Pancreas (tissue), 10 donors: ENCODE measurements at regions not wholly inside any gene's neighbourhood (a gene's known extent, or its start where the extent isn't known, plus 50 kb on each side); places are given as distances from the start of the nearest gene placed in this dataset.

Source experiments
- ATAC-seq, 4 donors: fragments of 200-7000 bp; cut with Tn5 transposase; one replicate each; pipeline versions ENCODE4 v1.8.0 to v1.9.1; 2020; ENCODE audit warnings: mild to moderate bottlenecking in 4 of 4, moderate library complexity in 4 of 4
- DNase-seq, 6 donors: peaks; one replicate each; pipeline ENCODE4 v3.0.0-alpha.2; 2020
- FAIRE-seq: peaks from 2 replicates; lab custom pipeline; 2012; peaks lifted over from hg19 to GRCh38; lab: Jason Lieb, UNC
- H3K27ac ChIP-seq, 4 donors: fragments of 200-600 bp; sonication (generic); 1 replicate in 3 of 4; 2 replicates in 1 of 4; pipeline versions ENCODE4 v1.5.0 to v1.8.0; 2020
- H3K27me3 ChIP-seq, 4 donors: fragments of 200-600 bp; one replicate each; pipeline ENCODE4 v1.8.0; 2021
- H3K36me3 ChIP-seq, 3 donors: fragments of 200-600 bp; sonication (generic) in 1 of 3; one replicate each; pipeline versions ENCODE4 v1.5.0 to v1.8.0; 2020 to 2021
- H3K4me1 ChIP-seq, 3 donors: fragments of 200-600 bp; one replicate each; pipeline ENCODE4 v1.8.0; 2021
- H3K4me3 ChIP-seq, 4 donors: fragments of 200-600 bp; sonication (generic) in 2 of 4; one replicate each; pipeline versions ENCODE4 v1.5.0 to v1.8.0; 2020 to 2021
- H3K9me3 ChIP-seq, 4 donors: fragments of 200-600 bp; one replicate each; pipeline ENCODE4 v1.8.0; 2021
- CTCF ChIP-seq, 4 donors: fragments of 200-600 bp; sonication (generic) in 3 of 4; IDR thresholded peaks; one replicate each; pipeline versions ENCODE4 v1.5.0 to v1.8.0; 2021; ENCODE audit warnings: antibody characterized with exemption in 4 of 4
- WGBS, 2 donors: extraction: QIAGEN DNeasy Blood & Tissue Kit; methylation state at CpG; one replicate each; pipeline ENCODE4 v1.1.7; 2013; 5-methylcytosine and 5-hydroxymethylcytosine counted together
- intact Hi-C, 3 donors: fragments of 100-400 bp; cut with DNase I; formaldehyde crosslinking; loops; one replicate each; pipeline versions ENCODE4 v1.11.1 to v1.14.2; 2022
- donor health status: healthy with polysubstance abuse.
- donor health status: DM: no; HTN: no; CAD: no; lungs with moderate emphysema.
- donor health status: DM: no; HTN: no; CAD: no.
- donor health status: control.
- donor health status: control.
- donor health status: Bipolar disorder and iron deficiency.
- donor health status: DM: yes; HTN: yes; CAD: no.
- donor health status: DM: no; HTN: no; CAD: no.
- donor health status: DM: no; HTN: no; CAD: no.
- donor health status: DM: yes; HTN: yes; CAD: no.

- 42 to 49% methylated on average over 8 of the region's 8 CpGs for WGBS, 2 donors
- ATAC-seq (no peak), DNase-seq (no peak), FAIRE-seq (no peak)
- no peaks in the 10 kb centered on the region for H3K4me1 ChIP-seq
- intact Hi-C loops = no loop called here
- no peaks in the 10 kb centered on the region for H3K36me3 ChIP-seq
- H3K27me3 ChIP-seq = no peaks in the 10 kb centered on the region
- no peak for TF ChIP-seq CTCF (IDR thresholded peaks at IDR 0.05)
- H3K4me3 ChIP-seq = no peak overlapping the region
- H3K9me3 ChIP-seq = no peaks in the 10 kb centered on the region
- H3K27ac ChIP-seq = no peak overlapping the region
These were observed 74.9 kb upstream of the MFGE8 start for GRCh38 chr15:88987934-88988671.

- TF ChIP-seq CTCF (IDR thresholded peaks at IDR 0.05) = no peak
- WGBS, 2 donors = 82 to 84% methylated on average over 5 of the region's 5 CpGs
- no peak for DNase-seq
- Histone ChIP-seq H3K4me1 (no peaks in the 10 kb centered on the region), H3K36me3 (no peaks in the 10 kb centered on the region), H3K4me3 (no peak overlapping the region), H3K9me3 (no peaks in the 10 kb centered on the region), H3K27ac (no peak overlapping the region), H3K27me3 (no peaks in the 10 kb centered on the region)
- intact Hi-C loops = no loop called here
- no peak for FAIRE-seq
- no peak for ATAC-seq
These were observed 76.4 kb upstream of the MFGE8 start for GRCh38 chr15:88989578-88989977.

- Histone ChIP-seq H3K9me3 (no peaks in the 10 kb centered on the region), H3K36me3 (no peaks in the 10 kb centered on the region), H3K27ac (no peak overlapping the region), H3K27me3 (no peaks in the 10 kb centered on the region), H3K4me3 (no peak overlapping the region), H3K4me1 (no peaks in the 10 kb centered on the region)
- DNase-seq (no peak), ATAC-seq (no peak), FAIRE-seq (no peak)
- intact Hi-C loops = no loop called here
- WGBS, 2 donors = 81 to 88% methylated on average over 20 of the region's 20 CpGs
- TF ChIP-seq CTCF (IDR thresholded peaks at IDR 0.05) = no peak
These were observed 77.1 kb upstream of the MFGE8 start for GRCh38 chr15:88990185-88990679.

- H3K36me3 ChIP-seq = no peaks in the 10 kb centered on the region
- H3K9me3 ChIP-seq = no peaks in the 10 kb centered on the region
- TF ChIP-seq CTCF (IDR thresholded peaks at IDR 0.05) = no peak
- FAIRE-seq = no peak
- intact Hi-C loops = no loop called here
- no peak overlapping the region for H3K27ac ChIP-seq
- no peak overlapping the region for H3K4me3 ChIP-seq
- H3K27me3 ChIP-seq = no peaks in the 10 kb centered on the region
- 79 to 80% methylated on average over 3 of the region's 3 CpGs for WGBS, 2 donors
- no peak for ATAC-seq
- H3K4me1 ChIP-seq = no peaks in the 10 kb centered on the region
- DNase-seq = no peak
These were observed 79.0 kb upstream of the MFGE8 start for GRCh38 chr15:88992216-88992615.

- no peak for DNase-seq
- H3K4me1 ChIP-seq = no peaks in the 10 kb centered on the region
- H3K36me3 ChIP-seq = no peaks in the 10 kb centered on the region
- TF ChIP-seq CTCF (IDR thresholded peaks at IDR 0.05) = no peak
- H3K27ac ChIP-seq = no peak overlapping the region
- H3K9me3 ChIP-seq = no peaks in the 10 kb centered on the region
- ATAC-seq = no peak
- no peak for FAIRE-seq
- no peak overlapping the region for H3K4me3 ChIP-seq
- intact Hi-C loops = no loop called here
- WGBS, 2 donors = 77 to 82% methylated on average over 7 of the region's 7 CpGs
- no peaks in the 10 kb centered on the region for H3K27me3 ChIP-seq
These were observed 79.8 kb upstream of the MFGE8 start for GRCh38 chr15:88992912-88993376.
